Fibroblast of lung (primary cell): ENCODE measurements at regions not wholly inside any gene's neighbourhood (a gene's known extent, or its start where the extent isn't known, plus 50 kb on each side); places are given as distances from the start of the nearest gene placed in this dataset.

Source experiments
- EZH2 ChIP-seq: IDR thresholded peaks from 2 replicates; pipeline ENCODE4 v1.5.1; 2012; ENCODE audit warnings: low read length, control low read depth, mild to moderate bottlenecking; ENCODE audit errors: missing control alignments
- TF ChIP-seq, protein P1 (sequence below), 2 donors: IDR thresholded peaks in 1 of 2; conservative IDR thresholded peaks in 1 of 2; 1 replicate in 1 of 2; 2 replicates in 1 of 2; pipeline ENCODE4 v1.5.1; 2011 to 2012; ENCODE audit warnings: low read length in 2 of 2, control low read depth in 1 of 2, inconsistent platforms in 1 of 2, low read depth in 1 of 2, mild to moderate bottlenecking in 1 of 2

DNA sequence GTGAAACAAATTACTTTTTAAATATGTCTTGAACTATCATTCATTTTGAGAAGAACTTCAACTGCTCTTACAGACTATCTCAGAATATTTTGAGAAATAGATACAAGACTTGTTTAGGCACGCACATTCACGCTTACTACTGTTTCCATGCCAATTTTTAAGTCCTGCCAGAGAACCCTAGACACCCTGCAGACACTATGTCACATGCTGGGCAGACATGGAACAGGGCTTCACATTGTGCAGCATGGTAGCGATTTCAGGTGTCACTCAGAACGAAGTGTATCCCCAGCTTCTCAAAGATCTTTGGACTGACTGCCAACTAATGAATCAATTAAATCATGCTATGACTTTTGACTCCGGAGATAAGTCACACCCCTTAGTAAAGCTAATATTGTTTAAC lies 128.7 kb upstream of the SLC27A6 start:
- TF ChIP-seq EZH2 = no peak
- TF ChIP-seq, protein P1, sequence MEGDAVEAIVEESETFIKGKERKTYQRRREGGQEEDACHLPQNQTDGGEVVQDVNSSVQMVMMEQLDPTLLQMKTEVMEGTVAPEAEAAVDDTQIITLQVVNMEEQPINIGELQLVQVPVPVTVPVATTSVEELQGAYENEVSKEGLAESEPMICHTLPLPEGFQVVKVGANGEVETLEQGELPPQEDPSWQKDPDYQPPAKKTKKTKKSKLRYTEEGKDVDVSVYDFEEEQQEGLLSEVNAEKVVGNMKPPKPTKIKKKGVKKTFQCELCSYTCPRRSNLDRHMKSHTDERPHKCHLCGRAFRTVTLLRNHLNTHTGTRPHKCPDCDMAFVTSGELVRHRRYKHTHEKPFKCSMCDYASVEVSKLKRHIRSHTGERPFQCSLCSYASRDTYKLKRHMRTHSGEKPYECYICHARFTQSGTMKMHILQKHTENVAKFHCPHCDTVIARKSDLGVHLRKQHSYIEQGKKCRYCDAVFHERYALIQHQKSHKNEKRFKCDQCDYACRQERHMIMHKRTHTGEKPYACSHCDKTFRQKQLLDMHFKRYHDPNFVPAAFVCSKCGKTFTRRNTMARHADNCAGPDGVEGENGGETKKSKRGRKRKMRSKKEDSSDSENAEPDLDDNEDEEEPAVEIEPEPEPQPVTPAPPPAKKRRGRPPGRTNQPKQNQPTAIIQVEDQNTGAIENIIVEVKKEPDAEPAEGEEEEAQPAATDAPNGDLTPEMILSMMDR (conservative IDR thresholded peaks at IDR 0.05 in 1 of 2, IDR thresholded peaks at IDR 0.05 in 1 of 2; ENCODE audit: low read depth in 1 of 2, low read length in 2 of 2) = no peak
